Stomach (tissue), 4 donors: ENCODE measurements at regions not wholly inside any gene's neighbourhood (a gene's known extent, or its start where the extent isn't known, plus 50 kb on each side); places are given as distances from the start of the nearest gene placed in this dataset.

ENCODE experiments used
- CTCF ChIP-seq, 7 experiments: fragments of 450-650 bp in 4 of 7; fragments of 200-600 bp in 3 of 7; sonication (generic) in 3 of 7; IDR thresholded peaks; one replicate each; pipeline ENCODE4 v1.5.1; 2016 to 2019; ENCODE audit warnings: antibody characterized with exemption in 7 of 7, control low read depth in 2 of 7, mild to moderate bottlenecking in 1 of 7
- EP300 ChIP-seq: sonication (generic); formaldehyde crosslinking; IDR thresholded peaks from one replicate; pipeline ENCODE4 v1.6.1; 2017; ENCODE audit warnings: antibody characterized with exemption
- POLR2A ChIP-seq, 4 donors: fragments of 450-650 bp; IDR thresholded peaks; one replicate each; pipeline ENCODE4 v1.6.1; 2016; ENCODE audit warnings: antibody characterized with exemption in 4 of 4, control low read depth in 2 of 4, mild to moderate bottlenecking in 1 of 4, moderate library complexity in 1 of 4
- POLR2AphosphoS5 ChIP-seq, 3 donors: sonication (generic); formaldehyde crosslinking; IDR thresholded peaks; one replicate each; pipeline ENCODE4 v1.6.1; 2016; ENCODE audit warnings: antibody characterized with exemption in 3 of 3

GRCh38 chr20:11496380-11496779 is 421.3 kb upstream of the BTBD3 start:
- TF ChIP-seq CTCF (IDR thresholded peaks at IDR 0.05): no peak
- no peak for TF ChIP-seq POLR2A (IDR thresholded peaks at IDR 0.05)
- no peak for TF ChIP-seq POLR2AphosphoS5 (IDR thresholded peaks at IDR 0.05)
- TF ChIP-seq EP300: no peak
